HG03460 (cell line): ENCODE measurements at regions not wholly inside any gene's neighbourhood (a gene's known extent, or its start where the extent isn't known, plus 50 kb on each side); places are given as distances from the start of the nearest gene placed in this dataset.

Experiments
- ATAC-seq: cut with Tn5 transposase; IDR thresholded peaks from one replicate; pipeline ENCODE4 v1.9.1; 2021; ENCODE audit not compliant: unreplicated experiment

GRCh38 chr7:123401295-123401694 is 133.1 kb downstream of the IQUB start:
- ATAC-seq: no peak

DNA sequence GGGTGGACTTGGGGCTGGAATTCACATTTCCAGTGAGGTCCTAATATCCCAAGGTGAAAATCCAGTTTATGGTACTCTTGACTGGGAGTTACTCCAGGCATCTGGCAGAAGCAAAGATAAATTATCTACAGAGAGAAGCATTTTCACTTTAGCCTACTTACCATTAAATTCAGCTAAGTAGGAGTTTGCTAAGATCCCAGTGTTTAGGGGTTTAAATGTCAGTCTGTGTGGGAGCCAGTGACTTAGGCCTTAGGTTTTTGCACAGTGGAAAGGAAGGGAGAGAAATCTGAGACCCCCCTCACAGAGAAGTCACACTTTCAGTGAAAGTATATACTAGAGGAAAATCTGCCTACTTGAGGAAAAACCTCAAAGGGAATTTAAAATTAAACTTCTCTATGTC is 134.2 kb downstream of the IQUB start:
- ATAC-seq: no peak

DNA sequence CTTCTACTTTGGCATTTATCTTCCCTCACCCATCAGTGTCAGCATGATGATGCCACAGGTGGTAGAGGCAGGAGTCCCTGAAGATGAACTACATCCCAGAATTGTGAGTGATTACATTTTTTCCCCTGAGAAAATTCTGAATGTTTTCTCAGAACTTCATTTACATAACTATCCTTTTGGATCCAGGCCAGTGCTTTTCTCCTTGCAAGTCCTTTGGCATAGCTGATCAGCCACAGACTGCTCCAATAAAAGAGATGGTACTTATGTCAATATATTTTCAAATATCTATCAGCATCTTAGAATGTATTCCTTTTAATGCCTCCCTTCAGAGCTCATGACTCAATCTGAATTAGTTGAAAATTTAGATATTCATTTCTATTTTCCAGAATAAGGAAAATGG is 135.5 kb downstream of the IQUB start:
- ATAC-seq: no peak

DNA sequence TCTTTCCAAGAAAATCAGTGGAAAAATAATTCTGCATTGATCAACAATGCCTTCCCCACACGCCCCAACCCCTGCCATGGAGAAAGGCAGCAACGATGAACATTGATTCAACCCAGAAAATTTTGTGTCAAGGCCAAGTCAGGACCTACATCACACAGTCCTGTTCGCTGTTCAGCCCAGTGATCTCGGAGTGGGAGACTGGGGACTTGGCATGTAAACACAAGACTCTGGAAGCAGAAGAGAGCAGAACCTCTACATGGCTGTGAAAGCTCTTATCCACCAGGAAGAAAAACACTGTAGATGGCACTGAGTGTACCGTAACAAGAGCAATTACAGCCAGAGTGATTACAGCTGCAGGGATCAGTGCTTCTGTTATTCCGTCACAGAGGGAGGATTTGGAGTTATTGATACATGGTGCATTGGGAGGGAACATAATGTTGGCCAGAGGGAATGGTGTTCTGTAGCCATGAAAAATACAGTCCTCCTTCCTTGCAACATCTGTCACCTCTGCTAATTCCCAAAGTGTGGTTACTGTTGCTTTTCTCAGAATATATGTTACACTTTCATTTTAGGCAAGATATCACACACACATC is 136.6 kb downstream of the IQUB start:
- no peak for ATAC-seq

DNA sequence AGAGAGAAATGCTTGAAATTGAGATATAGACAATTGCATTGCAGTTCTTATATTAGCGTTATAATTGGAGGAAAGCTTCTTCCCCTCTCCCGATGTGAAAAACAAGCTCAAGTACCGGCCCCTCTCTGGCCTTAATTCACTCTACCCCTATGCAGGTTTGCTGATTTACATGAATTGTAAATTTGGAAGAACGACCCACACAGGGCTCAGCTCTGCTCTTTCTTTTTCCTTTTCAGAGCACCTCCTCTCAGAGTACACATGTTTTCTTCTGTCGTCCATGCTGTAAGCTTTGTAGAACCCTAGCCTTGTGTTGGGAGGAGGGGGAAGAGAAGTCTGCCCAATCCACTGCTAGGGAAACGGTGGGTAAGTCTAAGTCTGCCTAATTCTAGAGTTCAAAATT is 140.8 kb downstream of the IQUB start:
- no peak for ATAC-seq

- no peak for ATAC-seq
Observed at GRCh38 chr7:123372368-123372767, 162.0 kb downstream of the IQUB start.

DNA sequence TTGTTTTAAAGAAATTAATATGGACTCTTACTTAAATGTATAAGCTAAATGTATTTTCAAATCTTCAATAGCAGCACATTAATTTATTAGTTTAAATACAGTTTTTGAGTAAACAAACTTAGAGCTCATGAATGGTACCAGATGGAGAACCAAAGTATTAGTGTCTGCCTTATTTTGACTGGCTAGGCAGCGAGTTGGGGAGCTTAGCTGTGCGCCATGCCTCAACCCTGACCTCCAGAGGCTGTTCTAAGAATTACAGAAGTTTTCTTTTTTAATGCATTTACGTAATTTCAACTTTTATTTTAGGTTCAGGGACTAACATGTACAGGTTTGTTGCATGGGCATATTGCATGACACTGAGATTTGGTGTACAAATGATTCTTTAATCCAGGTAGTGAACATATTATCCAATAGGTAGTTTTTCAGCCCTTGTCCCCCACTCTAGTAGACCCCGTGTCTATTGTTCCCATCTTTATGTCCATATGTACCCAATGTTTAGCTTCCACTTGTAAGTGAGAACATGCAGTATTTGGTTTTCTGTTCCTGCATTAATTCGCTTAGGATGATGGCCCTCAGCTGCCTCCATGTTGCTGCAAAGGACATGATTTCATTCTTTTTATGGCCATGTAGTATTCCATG is 166.8 kb downstream of the IQUB start:
- peak; percentile 84 for ATAC-seq

DNA sequence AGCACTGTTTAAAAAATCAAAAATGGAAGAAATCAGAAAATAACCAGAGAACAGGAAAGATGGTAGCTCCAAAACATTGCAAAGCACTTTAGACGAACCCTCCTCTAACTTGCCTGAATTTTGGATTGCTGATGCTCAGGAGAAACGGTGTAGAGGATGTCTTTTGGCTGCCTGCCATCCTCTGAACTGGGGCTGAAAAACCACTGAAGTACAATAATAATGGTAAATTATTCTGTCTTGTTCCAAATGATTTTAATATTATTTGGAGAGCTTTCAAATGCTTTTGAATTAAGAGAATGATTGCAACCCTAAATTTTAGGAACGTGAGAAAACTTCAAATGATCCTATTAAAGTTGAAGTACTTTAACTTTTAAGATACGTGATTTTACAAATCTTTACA is 167.3 kb upstream of the SLC13A1 start:
- no peak for ATAC-seq

GRCh38 chr7:123366626-123367025 is 166.9 kb upstream of the SLC13A1 start:
- no peak for ATAC-seq

- no peak for ATAC-seq
Observed at GRCh38 chr7:123360631-123361030, 160.9 kb upstream of the SLC13A1 start.

DNA sequence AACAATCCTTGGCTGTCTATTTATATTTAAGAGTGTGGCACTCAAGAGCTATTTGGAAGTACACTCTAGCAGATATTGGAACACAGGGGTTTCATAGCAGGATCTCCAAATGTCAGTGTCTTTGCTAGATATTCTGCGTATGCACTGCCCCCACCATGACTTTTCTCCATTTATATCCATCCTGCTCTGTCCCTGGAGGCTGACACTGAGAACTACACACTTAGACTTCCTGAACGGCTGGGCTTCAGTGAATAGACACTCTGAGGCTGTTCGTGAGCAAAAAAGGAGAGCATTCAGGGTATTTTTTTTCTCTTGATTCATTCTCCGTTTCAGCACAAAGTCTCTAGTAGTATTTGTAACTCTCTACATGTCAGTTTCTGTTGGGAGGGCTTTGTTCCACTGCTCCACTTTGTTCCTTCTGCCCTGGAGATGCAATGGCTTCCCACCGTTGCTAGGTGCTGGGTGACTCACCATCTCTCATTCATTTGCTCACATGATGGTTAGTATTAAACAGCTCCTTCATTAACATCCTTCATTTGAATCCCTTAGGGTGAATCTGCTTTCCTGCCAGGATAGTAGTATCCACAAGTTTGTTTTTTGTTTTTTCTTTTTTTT is 155.9 kb upstream of the SLC13A1 start:
- ATAC-seq: no peak

DNA sequence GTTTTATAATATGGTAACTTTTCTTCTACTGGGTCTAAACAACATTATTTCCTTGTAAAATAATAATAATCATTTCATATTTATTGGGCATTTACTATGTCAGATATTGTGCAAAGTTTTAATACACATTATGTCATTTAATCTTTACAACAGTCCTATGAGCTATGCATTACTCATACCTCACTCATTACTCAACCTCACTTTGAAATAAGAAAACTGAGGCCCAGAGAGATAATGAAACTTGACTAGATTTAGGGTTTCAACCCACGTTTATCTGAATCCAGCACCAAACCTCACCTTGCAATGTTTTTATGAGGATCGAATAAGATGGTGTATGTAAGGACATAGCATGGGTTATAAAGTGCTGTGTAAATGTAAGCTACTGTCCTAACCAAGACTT is 153.2 kb upstream of the SLC13A1 start:
- no peak for ATAC-seq

DNA sequence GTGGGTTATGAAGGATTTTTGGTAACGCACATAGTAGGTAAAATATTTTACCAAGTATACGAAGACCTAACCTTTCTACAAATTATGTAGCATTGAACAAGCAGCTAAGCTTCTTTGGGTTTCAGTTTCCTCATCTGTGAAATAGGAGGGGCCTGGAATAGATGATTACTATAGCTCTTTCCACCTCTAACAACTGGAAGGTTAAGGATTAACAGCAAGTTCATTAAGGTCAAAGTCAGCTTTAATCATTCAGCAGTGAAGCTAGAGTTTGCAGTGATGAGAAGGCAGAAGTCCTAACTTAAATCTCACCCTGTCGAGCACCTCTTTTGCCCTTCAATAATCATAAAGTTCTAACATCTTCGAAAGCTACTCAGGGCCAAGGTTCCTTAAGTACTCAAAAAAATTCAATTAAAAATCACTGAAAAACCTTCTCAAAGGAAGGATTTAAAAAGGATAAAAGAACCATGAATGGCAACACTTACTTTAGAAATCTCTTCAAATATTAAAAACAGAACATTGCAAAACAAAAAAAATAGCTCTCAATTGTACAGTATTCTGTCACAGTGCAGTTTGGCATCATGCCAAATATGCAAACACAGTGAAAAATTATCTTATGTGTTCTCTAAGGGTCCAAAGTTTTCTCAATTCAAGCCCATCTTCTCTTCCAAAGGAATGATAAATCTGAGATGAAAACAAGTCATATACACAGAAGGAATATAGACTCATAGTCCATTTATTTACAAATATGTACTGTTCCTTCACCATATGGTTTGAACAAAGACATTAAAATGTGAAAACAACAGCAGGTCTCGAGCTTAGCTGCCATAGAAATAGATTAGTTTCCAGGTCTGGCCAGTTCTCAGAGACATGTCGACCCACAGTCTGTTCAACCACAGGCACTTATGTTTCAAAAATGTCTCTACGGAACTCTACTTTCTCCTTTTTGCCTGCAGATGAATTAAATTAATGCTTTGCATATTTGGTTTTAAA is 152.0 kb upstream of the SLC13A1 start:
- no peak for ATAC-seq

GRCh38 chr7:123351027-123351426 is 151.3 kb upstream of the SLC13A1 start:
- no peak for ATAC-seq

DNA sequence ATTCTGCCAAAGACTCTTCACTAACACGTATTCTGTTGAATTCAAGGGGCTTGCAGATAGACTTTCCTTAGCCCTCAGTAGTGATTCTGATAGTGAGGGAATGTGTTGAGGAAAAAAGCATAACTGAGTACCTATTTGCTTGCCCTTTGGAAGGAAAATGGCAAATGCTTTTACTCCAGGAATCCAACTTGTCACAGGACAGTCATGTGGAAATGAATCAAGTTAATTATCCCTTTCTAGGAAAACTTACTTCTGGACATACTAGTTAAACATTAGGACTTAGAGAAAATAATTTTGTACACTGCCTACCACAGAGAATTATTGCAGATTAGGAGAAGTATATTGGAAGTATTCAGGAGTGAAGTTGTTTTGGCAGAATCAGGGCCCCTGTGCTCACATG is 148.9 kb upstream of the SLC13A1 start:
- no peak for ATAC-seq

GRCh38 chr7:123346766-123347165 is 147.0 kb upstream of the SLC13A1 start:
- ATAC-seq: no peak

DNA sequence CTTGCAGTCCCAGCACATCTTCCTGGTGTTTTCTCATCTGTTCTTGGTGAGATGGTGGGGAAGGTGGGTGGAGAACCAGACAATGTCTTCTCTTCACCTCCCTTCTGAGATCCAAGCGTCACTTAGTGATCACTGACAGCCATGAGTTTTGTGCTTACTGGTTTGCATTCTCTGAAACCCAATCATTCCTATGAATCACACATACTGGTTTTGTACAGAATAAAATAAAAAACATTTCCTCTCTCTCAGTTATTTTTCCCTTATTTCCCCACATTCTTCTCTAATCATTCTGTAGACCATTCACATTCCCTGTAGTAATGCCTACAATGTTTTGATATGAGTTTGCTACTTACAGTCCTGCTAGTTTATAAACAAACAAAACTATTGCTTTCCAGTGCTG is 143.8 kb upstream of the SLC13A1 start:
- no peak for ATAC-seq

DNA sequence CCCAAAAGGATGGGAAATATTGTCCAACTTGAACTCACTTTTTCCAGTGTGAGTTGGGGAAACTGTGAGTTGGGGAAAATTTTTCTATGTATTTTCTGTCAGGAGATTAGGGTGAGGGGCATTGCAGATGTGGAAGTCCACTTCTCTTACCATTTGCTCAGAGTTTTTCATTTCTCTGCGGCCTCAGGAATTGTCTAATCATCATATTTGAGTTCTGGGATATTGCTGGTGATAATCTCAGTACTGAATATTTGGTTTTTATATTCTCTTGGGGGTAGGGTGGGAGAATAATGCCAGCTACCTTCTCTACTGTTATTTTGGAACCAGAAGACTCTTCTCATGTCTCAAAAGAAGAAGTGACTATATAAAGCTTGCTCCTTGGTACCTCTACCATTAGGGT is 141.3 kb upstream of the SLC13A1 start:
- no peak for ATAC-seq

- no peak for ATAC-seq
Observed at GRCh38 chr7:123338688-123339087, 138.9 kb upstream of the SLC13A1 start.

DNA sequence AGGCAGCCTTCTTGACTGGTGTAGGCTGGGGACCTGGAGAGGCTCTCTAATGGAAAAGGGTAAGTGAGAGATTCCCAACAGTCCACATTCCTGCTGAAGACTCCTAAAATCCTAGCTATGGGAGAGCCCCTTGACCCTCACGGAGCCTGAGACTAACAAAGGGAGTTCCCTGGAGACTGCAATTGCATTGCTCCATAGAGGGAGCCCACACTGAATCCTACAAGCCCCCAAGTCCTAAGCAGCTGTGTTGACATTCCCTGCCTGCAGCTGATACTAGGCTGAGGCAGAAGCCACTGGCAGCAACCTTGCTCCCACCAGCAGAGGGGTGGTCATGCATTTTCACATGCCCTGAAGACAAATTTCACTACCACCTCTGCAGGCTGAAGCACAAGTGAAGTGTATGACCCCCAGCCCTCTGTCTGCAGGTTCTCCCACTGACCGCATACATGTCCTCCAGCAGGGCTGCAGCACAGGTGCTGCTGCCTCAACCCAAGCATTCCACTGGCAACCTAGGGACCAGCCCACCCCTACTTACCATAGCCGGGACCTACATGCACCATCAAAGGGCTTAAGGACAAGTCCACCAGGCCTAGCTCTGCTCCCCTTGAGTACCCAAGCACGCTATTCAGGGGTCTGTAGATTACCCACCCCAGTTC is 130.3 kb upstream of the SLC13A1 start:
- no peak for ATAC-seq

- ATAC-seq: no peak
Observed at GRCh38 chr7:123327661-123328060, 127.9 kb upstream of the SLC13A1 start.
